ENCODE measurements at regions not wholly inside any gene's neighbourhood (a gene's known extent, or its start where the extent isn't known, plus 50 kb on each side); places are given as distances from the start of the nearest gene placed in this dataset.

GRCh38 chr9:79812099-79812498 is 240.3 kb downstream of the TLE4 start:
- ChIA-PET POLR2A (no interaction called here), CTCF (no interaction called here)
- H3K4me1 ChIP-seq (ENCODE audit: control insufficient read depth, insufficient read depth, low read length): no peaks in the 10 kb centered on the region
- H3K27ac ChIP-seq (ENCODE audit: low read length): no peak overlapping the region
- DNase-seq (ENCODE audit: low read depth, low spot score): no peak
- no peak overlapping the region for H3K4me3 ChIP-seq (ENCODE audit: low read depth in 2 of 2, low read length in 2 of 2)
- in situ Hi-C loops (cut with HindIII; ENCODE audit: low pct_unique_long_range_greater_than_20kb, low sequenced_read_pairs): no loop called here
- intact Hi-C loops (cut with micrococcal nuclease; ENCODE audit: unreplicated experiment): no loop called here
- no peak for TF ChIP-seq CTCF (IDR thresholded peaks at IDR 0.05)
- TF ChIP-seq POLR2AphosphoS5 (IDR thresholded peaks at IDR 0.05; ENCODE audit: low read depth, low read length): no peak
- TF ChIP-seq REST (IDR thresholded peaks at IDR 0.05; ENCODE audit: insufficient read depth in 1 of 2, low read depth in 2 of 2, low read length in 1 of 2): no peak
- TF ChIP-seq TCF7L2 (IDR thresholded peaks at IDR 0.05; ENCODE audit: low read depth, low read length): no peak
- TF ChIP-seq SIN3A (IDR thresholded peaks at IDR 0.05; ENCODE audit: borderline replicate concordance, insufficient read depth, low read depth, low read length): no peak
- no TSS peak for BruUV-seq (replicated peaks)
- ATAC-seq: no peak
- no peaks in the 10 kb centered on the region for H3K27me3 ChIP-seq (ENCODE audit: control insufficient read depth, insufficient read depth, low read length)
- H3K36me3 ChIP-seq (ENCODE audit: control insufficient read depth, insufficient read depth, low read length): no peaks in the 10 kb centered on the region
- no peaks in the 10 kb centered on the region for H3K9me3 ChIP-seq (ENCODE audit: control insufficient read depth, insufficient read depth, low read depth, low read length)

- ChIA-PET CTCF (no interaction called here), POLR2A (no interaction called here)
- Histone ChIP-seq H3K27me3 (ENCODE audit: control insufficient read depth, insufficient read depth, low read length) (no peaks in the 10 kb centered on the region), H3K36me3 (ENCODE audit: control insufficient read depth, insufficient read depth, low read length) (no peaks in the 10 kb centered on the region), H3K4me1 (ENCODE audit: control insufficient read depth, insufficient read depth, low read length) (no peaks in the 10 kb centered on the region), H3K27ac (ENCODE audit: low read length) (no peak overlapping the region), H3K9me3 (ENCODE audit: control insufficient read depth, insufficient read depth, low read depth, low read length) (no peaks in the 10 kb centered on the region), H3K4me3 (ENCODE audit: low read depth in 2 of 2, low read length in 2 of 2) (no peak overlapping the region)
- in situ Hi-C loops (cut with HindIII; ENCODE audit: low pct_unique_long_range_greater_than_20kb, low sequenced_read_pairs) (no loop called here), intact Hi-C loops (cut with micrococcal nuclease; ENCODE audit: unreplicated experiment) (no loop called here)
- DNase-seq (ENCODE audit: low read depth, low spot score) (no peak), ATAC-seq (no peak)
- TF ChIP-seq POLR2AphosphoS5 (IDR thresholded peaks at IDR 0.05; ENCODE audit: low read depth, low read length): no peak
- no TSS peak for BruUV-seq (replicated peaks)
Measured at GRCh38 chr9:79809931-79810330, 238.2 kb downstream of the TLE4 start.

DNA sequence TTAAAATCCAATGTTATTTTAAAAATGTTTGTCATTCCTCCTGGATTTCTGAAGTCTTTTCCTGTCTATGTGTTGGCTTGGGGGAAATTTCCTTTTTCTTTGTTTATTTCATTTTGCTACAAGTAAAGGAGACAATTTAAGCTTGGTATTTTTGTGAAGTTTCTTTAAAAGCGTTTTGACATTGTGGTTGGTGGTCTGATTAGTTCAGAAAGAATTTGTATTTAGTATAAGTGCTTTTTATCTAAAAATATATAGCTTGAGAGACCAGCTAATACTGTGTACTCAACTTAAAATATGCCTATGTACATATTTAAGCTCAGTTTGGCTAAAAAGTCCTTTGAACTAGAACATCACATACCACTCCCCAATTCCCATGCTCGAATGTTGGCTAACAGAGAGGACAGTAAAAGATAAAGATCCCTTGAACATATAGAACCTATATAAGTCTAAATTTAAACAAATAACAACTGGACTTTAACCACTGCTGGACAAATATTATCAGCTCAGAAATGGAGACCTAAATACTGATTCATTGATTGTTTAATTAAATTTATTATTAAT is 237.6 kb downstream of the TLE4 start:
- H3K27ac ChIP-seq (ENCODE audit: low read length): no peak overlapping the region
- in situ Hi-C loops (cut with HindIII; ENCODE audit: low pct_unique_long_range_greater_than_20kb, low sequenced_read_pairs) (no loop called here), intact Hi-C loops (cut with micrococcal nuclease; ENCODE audit: unreplicated experiment) (no loop called here)
- BruUV-seq (replicated peaks): no TSS peak
- no peak for ATAC-seq
- ChIA-PET POLR2A (no interaction called here), CTCF (no interaction called here)
- H3K9me3 ChIP-seq (ENCODE audit: control insufficient read depth, insufficient read depth, low read depth, low read length): no peaks in the 10 kb centered on the region
- no peak for DNase-seq (ENCODE audit: low read depth, low spot score)
- H3K4me1 ChIP-seq (ENCODE audit: control insufficient read depth, insufficient read depth, low read length): no peaks in the 10 kb centered on the region
- no peaks in the 10 kb centered on the region for H3K27me3 ChIP-seq (ENCODE audit: control insufficient read depth, insufficient read depth, low read length)
- H3K4me3 ChIP-seq (ENCODE audit: low read depth in 2 of 2, low read length in 2 of 2): no peak overlapping the region
- no peaks in the 10 kb centered on the region for H3K36me3 ChIP-seq (ENCODE audit: control insufficient read depth, insufficient read depth, low read length)
- TF ChIP-seq TCF7L2 (IDR thresholded peaks at IDR 0.05; ENCODE audit: low read depth, low read length) (no peak), POLR2AphosphoS5 (IDR thresholded peaks at IDR 0.05; ENCODE audit: low read depth, low read length) (no peak), REST (IDR thresholded peaks at IDR 0.05; ENCODE audit: insufficient read depth in 1 of 2, low read depth in 2 of 2, low read length in 1 of 2) (no peak), CTCF (IDR thresholded peaks at IDR 0.05) (no peak), SIN3A (IDR thresholded peaks at IDR 0.05; ENCODE audit: borderline replicate concordance, insufficient read depth, low read depth, low read length) (no peak)

Measured in Panc1 (cell line).